GM23338 (cell line): ENCODE measurements at regions not wholly inside any gene's neighbourhood (a gene's known extent, or its start where the extent isn't known, plus 50 kb on each side); places are given as distances from the start of the nearest gene placed in this dataset.

Source experiments
- ATAC-seq: fragments of 200-7000 bp; cut with Tn5 transposase; 3 replicates; pipeline ENCODE4 v1.9.1; 2020
- DNase-seq: peaks from one replicate; pipeline ENCODE4 v3.0.0-alpha.2; 2015; ENCODE audit warnings: low spot score
- H2AFZ ChIP-seq: fragments of 200-600 bp; sonication (generic); 2 replicates; pipeline ENCODE4 v1.8.0; 2016; ENCODE audit warnings: antibody characterized with exemption, mild to moderate bottlenecking, moderate library complexity
- H3F3A ChIP-seq: fragments of 200-600 bp; sonication (generic); replicated peaks from 2 replicates; pipeline ENCODE4 v1.8.0; 2017; ENCODE audit warnings: antibody characterized with exemption, mixed run types, low read depth
- H3K27ac ChIP-seq: fragments of 200-600 bp; sonication (generic); 2 replicates; pipeline ENCODE4 v1.6.1; 2016; ENCODE audit warnings: low read depth
- H3K27me3 ChIP-seq: fragments of 200-600 bp; sonication (generic); 2 replicates; pipeline ENCODE4 v1.8.0; 2016; ENCODE audit warnings: mild to moderate bottlenecking, mixed run types, moderate library complexity; ENCODE audit not compliant: insufficient read depth
- H3K36me3 ChIP-seq: fragments of 200-600 bp; sonication (generic); 2 replicates; pipeline ENCODE4 v1.8.0; 2016; ENCODE audit warnings: mild to moderate bottlenecking; ENCODE audit not compliant: insufficient read depth
- H3K4me1 ChIP-seq: fragments of 200-600 bp; sonication (generic); 2 replicates; pipeline ENCODE4 v1.8.0; 2016; ENCODE audit warnings: mild to moderate bottlenecking, moderate library complexity; ENCODE audit not compliant: insufficient read depth
- H3K4me2 ChIP-seq: fragments of 200-600 bp; sonication (generic); 2 replicates; pipeline ENCODE4 v1.7.1; 2017; ENCODE audit warnings: mixed run types
- H3K4me3 ChIP-seq: fragments of 200-600 bp; sonication (generic); 2 replicates; pipeline ENCODE4 v1.6.1; 2016; ENCODE audit warnings: mixed run types
- H3K79me2 ChIP-seq: fragments of 200-600 bp; sonication (generic); replicated peaks from 2 replicates; pipeline ENCODE4 v1.8.0; 2017; ENCODE audit warnings: mild to moderate bottlenecking; ENCODE audit not compliant: insufficient read depth
- H3K9me2 ChIP-seq: fragments of 200-600 bp; sonication (generic); 2 replicates; pipeline ENCODE4 v1.8.0; 2017; ENCODE audit not compliant: insufficient read depth
- H4K20me1 ChIP-seq: fragments of 200-600 bp; sonication (generic); replicated peaks from 2 replicates; pipeline ENCODE4 v1.8.0; 2017; ENCODE audit warnings: mild to moderate bottlenecking; ENCODE audit not compliant: insufficient read depth
- H3K27ac Mint-ChIP-seq: 2 replicates; pipeline ENCODE4 v1.8.0; 2020; ENCODE audit warnings: inconsistent platforms, mild to moderate bottlenecking, moderate library complexity, mixed read lengths
- H3K27me3 Mint-ChIP-seq: 3 replicates; pipeline ENCODE4 v1.8.0; 2022; ENCODE audit warnings: low read depth, mild to moderate bottlenecking, moderate library complexity, mixed read lengths, inconsistent platforms; ENCODE audit not compliant: insufficient read depth, poor library complexity
- H3K36me3 Mint-ChIP-seq: 3 replicates; pipeline ENCODE4 v1.8.0; 2021; ENCODE audit warnings: low read depth, mild to moderate bottlenecking, inconsistent platforms, moderate library complexity, mixed read lengths
- H3K4me1 Mint-ChIP-seq: 3 replicates; pipeline ENCODE4 v1.8.0; 2020; ENCODE audit warnings: mild to moderate bottlenecking, inconsistent platforms, mixed read lengths
- H3K4me3 Mint-ChIP-seq: 3 replicates; pipeline ENCODE4 v1.8.0; 2021; ENCODE audit warnings: moderate library complexity, mild to moderate bottlenecking, inconsistent platforms, mixed read lengths
- H3K9me3 Mint-ChIP-seq: 3 replicates; pipeline ENCODE4 v1.8.0; 2020; ENCODE audit warnings: moderate library complexity, mild to moderate bottlenecking, inconsistent platforms, mixed read lengths
- CREB1 ChIP-seq: fragments of 250-450 bp; sonication (Bioruptor Pico); IDR thresholded peaks from 2 replicates; pipeline ENCODE4 v1.5.0; 2020; ENCODE audit warnings: low read depth, mild to moderate bottlenecking, moderate library complexity
- JUNB ChIP-seq: IDR thresholded peaks from one replicate; pipeline ENCODE4 v1.6.1; 2016; ENCODE audit warnings: antibody characterized with exemption; ENCODE audit not compliant: unreplicated experiment
- POLR2AphosphoS5 ChIP-seq: IDR thresholded peaks from 2 replicates; pipeline ENCODE4 v1.6.1; 2016; ENCODE audit warnings: antibody characterized with exemption, low read depth
- ZNF114 ChIP-seq: fragments of 250-450 bp; sonication (Bioruptor Pico); IDR thresholded peaks from 2 replicates; pipeline ENCODE4 v1.5.0; 2020; ENCODE audit warnings: mild to moderate bottlenecking, moderate library complexity
- ZNF331 ChIP-seq: fragments of 250-450 bp; sonication (Bioruptor Pico); IDR thresholded peaks from 2 replicates; pipeline ENCODE4 v1.5.0; 2020; ENCODE audit warnings: low read depth, mild to moderate bottlenecking, moderate library complexity
- TF ChIP-seq, protein P1 (sequence below): IDR thresholded peaks from one replicate; pipeline ENCODE4 v1.6.1; 2018; ENCODE audit warnings: antibody characterized with exemption; ENCODE audit not compliant: unreplicated experiment
- TF ChIP-seq, protein P2 (sequence below): IDR thresholded peaks from 2 replicates; pipeline ENCODE4 v1.6.1; 2016; ENCODE audit warnings: antibody characterized with exemption
- TF ChIP-seq, protein P3 (sequence below), 2 experiments: fragments of 200-600 bp in 1 of 2; sonication (generic) in 1 of 2; conservative IDR thresholded peaks; 2 replicates each; pipeline versions ENCODE4 v1.5.1 to v1.6.1; 2016 to 2017; ENCODE audit warnings: antibody characterized with exemption in 2 of 2, low read depth in 2 of 2, mild to moderate bottlenecking in 2 of 2, moderate library complexity in 1 of 2

DNA sequence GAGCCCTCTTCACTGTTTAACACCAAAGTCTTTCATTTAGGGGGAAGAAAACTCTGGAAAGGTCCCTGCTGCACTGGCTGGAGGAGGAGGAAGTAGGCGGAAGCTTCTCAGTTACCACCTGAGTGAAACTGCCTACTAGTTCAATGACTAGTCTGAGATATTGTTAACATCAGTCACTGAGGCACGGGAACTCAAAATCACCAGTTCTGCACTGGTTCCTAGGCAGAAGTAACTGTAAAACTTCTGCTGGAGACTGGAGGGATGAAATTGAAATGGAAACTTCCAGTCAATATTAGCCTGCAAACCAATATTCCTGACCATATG, 178.3 kb downstream of the SNCA start (continued):
- no peak for TF ChIP-seq JUNB
- no peak for TF ChIP-seq POLR2AphosphoS5
- TF ChIP-seq, protein P1, sequence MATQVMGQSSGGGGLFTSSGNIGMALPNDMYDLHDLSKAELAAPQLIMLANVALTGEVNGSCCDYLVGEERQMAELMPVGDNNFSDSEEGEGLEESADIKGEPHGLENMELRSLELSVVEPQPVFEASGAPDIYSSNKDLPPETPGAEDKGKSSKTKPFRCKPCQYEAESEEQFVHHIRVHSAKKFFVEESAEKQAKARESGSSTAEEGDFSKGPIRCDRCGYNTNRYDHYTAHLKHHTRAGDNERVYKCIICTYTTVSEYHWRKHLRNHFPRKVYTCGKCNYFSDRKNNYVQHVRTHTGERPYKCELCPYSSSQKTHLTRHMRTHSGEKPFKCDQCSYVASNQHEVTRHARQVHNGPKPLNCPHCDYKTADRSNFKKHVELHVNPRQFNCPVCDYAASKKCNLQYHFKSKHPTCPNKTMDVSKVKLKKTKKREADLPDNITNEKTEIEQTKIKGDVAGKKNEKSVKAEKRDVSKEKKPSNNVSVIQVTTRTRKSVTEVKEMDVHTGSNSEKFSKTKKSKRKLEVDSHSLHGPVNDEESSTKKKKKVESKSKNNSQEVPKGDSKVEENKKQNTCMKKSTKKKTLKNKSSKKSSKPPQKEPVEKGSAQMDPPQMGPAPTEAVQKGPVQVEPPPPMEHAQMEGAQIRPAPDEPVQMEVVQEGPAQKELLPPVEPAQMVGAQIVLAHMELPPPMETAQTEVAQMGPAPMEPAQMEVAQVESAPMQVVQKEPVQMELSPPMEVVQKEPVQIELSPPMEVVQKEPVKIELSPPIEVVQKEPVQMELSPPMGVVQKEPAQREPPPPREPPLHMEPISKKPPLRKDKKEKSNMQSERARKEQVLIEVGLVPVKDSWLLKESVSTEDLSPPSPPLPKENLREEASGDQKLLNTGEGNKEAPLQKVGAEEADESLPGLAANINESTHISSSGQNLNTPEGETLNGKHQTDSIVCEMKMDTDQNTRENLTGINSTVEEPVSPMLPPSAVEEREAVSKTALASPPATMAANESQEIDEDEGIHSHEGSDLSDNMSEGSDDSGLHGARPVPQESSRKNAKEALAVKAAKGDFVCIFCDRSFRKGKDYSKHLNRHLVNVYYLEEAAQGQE: no peak
- TF ChIP-seq ZNF331 (CRISPR knock-in tag): no peak
- no peak for TF ChIP-seq CREB1
- TF ChIP-seq, protein P2, sequence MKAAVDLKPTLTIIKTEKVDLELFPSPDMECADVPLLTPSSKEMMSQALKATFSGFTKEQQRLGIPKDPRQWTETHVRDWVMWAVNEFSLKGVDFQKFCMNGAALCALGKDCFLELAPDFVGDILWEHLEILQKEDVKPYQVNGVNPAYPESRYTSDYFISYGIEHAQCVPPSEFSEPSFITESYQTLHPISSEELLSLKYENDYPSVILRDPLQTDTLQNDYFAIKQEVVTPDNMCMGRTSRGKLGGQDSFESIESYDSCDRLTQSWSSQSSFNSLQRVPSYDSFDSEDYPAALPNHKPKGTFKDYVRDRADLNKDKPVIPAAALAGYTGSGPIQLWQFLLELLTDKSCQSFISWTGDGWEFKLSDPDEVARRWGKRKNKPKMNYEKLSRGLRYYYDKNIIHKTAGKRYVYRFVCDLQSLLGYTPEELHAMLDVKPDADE: no peak

DNA sequence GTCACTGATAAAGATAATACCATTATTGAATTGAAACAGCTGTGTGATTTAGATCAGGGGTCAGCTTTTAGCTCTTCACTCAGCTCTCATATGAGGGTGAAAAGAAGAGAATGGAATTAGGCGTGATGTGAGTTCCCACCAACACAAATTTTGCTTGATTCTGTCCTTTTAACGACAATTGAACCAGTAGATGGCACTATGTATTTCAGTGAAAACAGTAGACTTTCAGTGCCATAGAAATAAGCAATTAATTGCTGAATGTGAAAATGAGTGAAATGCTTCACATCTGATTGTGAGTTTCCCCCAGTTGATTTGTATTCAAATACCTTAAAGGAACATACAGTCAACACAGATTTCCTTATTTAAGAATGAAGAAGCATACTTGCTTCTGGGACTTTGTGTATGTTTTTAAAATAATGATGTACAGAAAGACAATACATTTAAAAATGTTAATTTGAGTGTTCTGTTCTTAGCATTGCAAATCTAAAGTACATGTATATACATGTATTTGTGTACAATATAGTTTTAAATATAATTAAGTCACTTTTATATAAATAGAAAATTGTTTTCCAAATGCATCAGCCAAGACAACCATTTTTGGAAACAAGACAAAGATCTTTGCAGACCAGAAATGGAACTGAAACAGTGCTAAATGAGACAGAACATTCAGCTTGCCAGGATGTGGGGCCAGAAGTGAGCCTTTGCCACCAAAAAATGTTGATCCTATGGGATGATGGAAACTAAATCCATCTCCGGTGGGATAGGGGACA, 178.8 kb downstream of the SNCA start:
- Mint-ChIP-seq H3K9me3 (no peaks in the 10 kb centered on the region), H3K27ac (no peak overlapping the region), H3K27me3 (peaks cover 2% of the 10 kb centered on the region), H3K4me3 (no peak overlapping the region), H3K36me3 (no peaks in the 10 kb centered on the region), H3K4me1 (peaks cover 6% of the 10 kb centered on the region)
- H3K9me2 ChIP-seq: no peaks in the 10 kb centered on the region
- H3K4me2 ChIP-seq: no peak overlapping the region
- no peaks in the 10 kb centered on the region for H4K20me1 ChIP-seq
- ATAC-seq (no peak), DNase-seq (peak; percentile 61)
- no peaks in the 10 kb centered on the region for H3K27me3 ChIP-seq
- no peak overlapping the region for H2AFZ ChIP-seq
- TF ChIP-seq, protein P3, sequence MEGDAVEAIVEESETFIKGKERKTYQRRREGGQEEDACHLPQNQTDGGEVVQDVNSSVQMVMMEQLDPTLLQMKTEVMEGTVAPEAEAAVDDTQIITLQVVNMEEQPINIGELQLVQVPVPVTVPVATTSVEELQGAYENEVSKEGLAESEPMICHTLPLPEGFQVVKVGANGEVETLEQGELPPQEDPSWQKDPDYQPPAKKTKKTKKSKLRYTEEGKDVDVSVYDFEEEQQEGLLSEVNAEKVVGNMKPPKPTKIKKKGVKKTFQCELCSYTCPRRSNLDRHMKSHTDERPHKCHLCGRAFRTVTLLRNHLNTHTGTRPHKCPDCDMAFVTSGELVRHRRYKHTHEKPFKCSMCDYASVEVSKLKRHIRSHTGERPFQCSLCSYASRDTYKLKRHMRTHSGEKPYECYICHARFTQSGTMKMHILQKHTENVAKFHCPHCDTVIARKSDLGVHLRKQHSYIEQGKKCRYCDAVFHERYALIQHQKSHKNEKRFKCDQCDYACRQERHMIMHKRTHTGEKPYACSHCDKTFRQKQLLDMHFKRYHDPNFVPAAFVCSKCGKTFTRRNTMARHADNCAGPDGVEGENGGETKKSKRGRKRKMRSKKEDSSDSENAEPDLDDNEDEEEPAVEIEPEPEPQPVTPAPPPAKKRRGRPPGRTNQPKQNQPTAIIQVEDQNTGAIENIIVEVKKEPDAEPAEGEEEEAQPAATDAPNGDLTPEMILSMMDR (conservative IDR thresholded peaks at IDR 0.05; ENCODE audit: low read depth in 2 of 2): peak; percentile 54 to 67
- TF ChIP-seq ZNF114 (CRISPR knock-in tag) (no peak), CREB1 (no peak)
- H3K27ac ChIP-seq: no peak overlapping the region
- no peaks in the 10 kb centered on the region for H3K36me3 ChIP-seq
- peaks cover 7% of the 10 kb centered on the region; the same call in 1 of the 2 replicates for H3K4me1 ChIP-seq
- no peak overlapping the region for H3K4me3 ChIP-seq
- no peaks in the 10 kb centered on the region for H3F3A ChIP-seq
- no peaks in the 10 kb centered on the region for H3K79me2 ChIP-seq
